SK-N-SH (cell line): ENCODE measurements at regions not wholly inside any gene's neighbourhood (a gene's known extent, or its start where the extent isn't known, plus 50 kb on each side); places are given as distances from the start of the nearest gene placed in this dataset.

Experiments
- CTCF ChIA-PET: fragments of 300-600, 350-600 bp; formaldehyde crosslinking; extraction: SDS; loops from one replicate; lab custom pipeline; 2021; lab: Yijun Ruan, JAX
- POLR2A ChIA-PET: fragments of 350-600 bp; sonication (Branson Sonifier 250); formaldehyde crosslinking; extraction: SDS; loops from one replicate; lab custom pipeline; 2020; ENCODE audit warnings: antibody characterized with exemption, inconsistent platforms; lab: Yijun Ruan, JAX
- DNase-seq: peaks from one replicate; pipeline ENCODE4 v3.0.0; 2012
- H2AFZ ChIP-seq: fragments of 200-600 bp; sonication (generic); 2 replicates; pipeline ENCODE4 v1.8.1; 2016; ENCODE audit warnings: antibody characterized with exemption, mild to moderate bottlenecking, low read depth
- H3F3A ChIP-seq: fragments of 200-600 bp; sonication (generic); replicated peaks from 2 replicates; pipeline ENCODE3; 2016; ENCODE audit warnings: antibody characterized with exemption, mild to moderate bottlenecking; ENCODE audit not compliant: insufficient read depth
- H3K27ac ChIP-seq, 2 experiments: fragments of 200-500 bp in 1 of 2; fragments of 200-600 bp in 1 of 2; sonication (Bioruptor generic) in 1 of 2; sonication (generic), shearing (Covaris generic) in 1 of 2; 2 replicates each; pipeline versions ENCODE4 v1.5.1 to v1.6.1; 2014 to 2016; ENCODE audit warnings: low read depth in 2 of 2, inconsistent platforms in 1 of 2, low read length in 1 of 2, mild to moderate bottlenecking in 1 of 2, mixed read lengths in 1 of 2
- H3K27me3 ChIP-seq: fragments of 200-600 bp; sonication (generic), shearing (Covaris generic); 2 replicates; pipeline ENCODE4 v1.6.1; 2016; ENCODE audit warnings: mixed run types; ENCODE audit not compliant: insufficient read depth
- H3K36me3 ChIP-seq, 2 experiments: fragments of 200-500 bp in 1 of 2; fragments of 200-600 bp in 1 of 2; sonication (Bioruptor generic) in 1 of 2; sonication (generic) in 1 of 2; replicated peaks in 1 of 2; 2 replicates each; pipeline versions ENCODE3 to v1.5.1; 2014 to 2016; ENCODE audit warnings: low read length in 1 of 2, mild to moderate bottlenecking in 1 of 2; ENCODE audit not compliant: insufficient read depth in 2 of 2, control insufficient read depth in 1 of 2
- H3K4me1 ChIP-seq, 2 experiments: fragments of 200-500 bp in 1 of 2; fragments of 200-600 bp in 1 of 2; sonication (Bioruptor generic) in 1 of 2; sonication (generic), shearing (Covaris generic) in 1 of 2; 2 replicates each; pipeline versions ENCODE4 v1.5.1 to v1.6.1; 2014 to 2016; ENCODE audit warnings: low read depth in 1 of 2, low read length in 1 of 2, mixed run types in 1 of 2; ENCODE audit not compliant: insufficient read depth in 2 of 2, control insufficient read depth in 1 of 2
- H3K4me2 ChIP-seq: fragments of 200-600 bp; sonication (generic), shearing (Covaris generic); 2 replicates; pipeline ENCODE4 v1.6.1; 2017; ENCODE audit warnings: mixed run types
- H3K4me3 ChIP-seq, 2 experiments: fragments of 200-500 bp in 1 of 2; fragments of 200-600 bp in 1 of 2; sonication (Bioruptor generic) in 1 of 2; sonication (generic), shearing (Covaris generic) in 1 of 2; 2 replicates each; pipeline versions ENCODE4 v1.5.1 to v1.8.1; 2014 to 2016; ENCODE audit warnings: low read depth in 2 of 2, inconsistent platforms in 1 of 2, low read length in 1 of 2, mild to moderate bottlenecking in 1 of 2, mixed read lengths in 1 of 2, moderate library complexity in 1 of 2
- H3K79me2 ChIP-seq: fragments of 200-600 bp; sonication (generic); 2 replicates; pipeline ENCODE4 v1.8.1; 2017; ENCODE audit warnings: mild to moderate bottlenecking; ENCODE audit not compliant: insufficient read depth
- H3K9ac ChIP-seq: fragments of 200-600 bp; sonication (generic); 2 replicates; pipeline ENCODE4 v1.6.1; 2017; ENCODE audit warnings: mixed run types
- H3K9me2 ChIP-seq: fragments of 200-600 bp; sonication (generic); 2 replicates; pipeline ENCODE4 v1.6.1; 2017; ENCODE audit warnings: mixed run types
- H3K9me3 ChIP-seq: fragments of 200-600 bp; sonication (generic); 2 replicates; pipeline ENCODE4 v1.6.1; 2017; ENCODE audit warnings: mixed run types, mild to moderate bottlenecking, moderate library complexity
- H4K20me1 ChIP-seq: fragments of 200-600 bp; sonication (generic); 2 replicates; pipeline ENCODE4 v1.6.1; 2017; ENCODE audit warnings: mild to moderate bottlenecking, mixed run types; ENCODE audit not compliant: insufficient read depth
- CTCF ChIP-seq: fragments of 200-600 bp; sonication (generic); IDR thresholded peaks from 2 replicates; pipeline ENCODE4 v1.6.1; 2017; ENCODE audit warnings: antibody characterized with exemption, mild to moderate bottlenecking, moderate library complexity
- ELF1 ChIP-seq: IDR thresholded peaks from 2 replicates; pipeline ENCODE4 v1.4.0; 2012
- FOSL2 ChIP-seq: IDR thresholded peaks from 2 replicates; pipeline ENCODE4 v1.4.0; 2012; ENCODE audit warnings: low read depth, mild to moderate bottlenecking, moderate library complexity, borderline replicate concordance
- JUND ChIP-seq: IDR thresholded peaks from 2 replicates; pipeline ENCODE4 v1.4.0; 2012
- MEF2A ChIP-seq: IDR thresholded peaks from 2 replicates; pipeline ENCODE4 v1.4.0; 2012; ENCODE audit warnings: low read depth, borderline replicate concordance
- MXI1 ChIP-seq: IDR thresholded peaks from 2 replicates; pipeline ENCODE4 v1.6.1; 2012; ENCODE audit warnings: mild to moderate bottlenecking, low read depth, low read length, improper control_type of control experiment
- PBX3 ChIP-seq: IDR thresholded peaks from 2 replicates; pipeline ENCODE4; 2012
- RAD21 ChIP-seq: IDR thresholded peaks from 2 replicates; pipeline ENCODE4 v1.6.1; 2012; ENCODE audit warnings: mild to moderate bottlenecking, low read length
- RFX5 ChIP-seq: IDR thresholded peaks from 2 replicates; pipeline ENCODE4 v1.6.1; 2012; ENCODE audit warnings: mild to moderate bottlenecking, improper control_type of control experiment, low read length
- TAF1 ChIP-seq: IDR thresholded peaks from 2 replicates; pipeline ENCODE4 v1.6.1; 2012; ENCODE audit warnings: low read depth, mild to moderate bottlenecking, low read length, moderate library complexity, borderline replicate concordance
- USF2 ChIP-seq: fragments of 150-350 bp; IDR thresholded peaks from 2 replicates; pipeline ENCODE4 v1.6.1; 2017; ENCODE audit warnings: antibody characterized with exemption, low read length, low read depth, borderline replicate concordance
- YY1 ChIP-seq: IDR thresholded peaks from 2 replicates; pipeline ENCODE4 v1.4.0; 2012; ENCODE audit warnings: low read depth, mild to moderate bottlenecking
- WGBS: methylation state at CpG from one replicate; pipeline ENCODE4 v1.1.6; 2017; ENCODE audit warnings: low lambda C conversion rate; 5-methylcytosine and 5-hydroxymethylcytosine counted together

DNA sequence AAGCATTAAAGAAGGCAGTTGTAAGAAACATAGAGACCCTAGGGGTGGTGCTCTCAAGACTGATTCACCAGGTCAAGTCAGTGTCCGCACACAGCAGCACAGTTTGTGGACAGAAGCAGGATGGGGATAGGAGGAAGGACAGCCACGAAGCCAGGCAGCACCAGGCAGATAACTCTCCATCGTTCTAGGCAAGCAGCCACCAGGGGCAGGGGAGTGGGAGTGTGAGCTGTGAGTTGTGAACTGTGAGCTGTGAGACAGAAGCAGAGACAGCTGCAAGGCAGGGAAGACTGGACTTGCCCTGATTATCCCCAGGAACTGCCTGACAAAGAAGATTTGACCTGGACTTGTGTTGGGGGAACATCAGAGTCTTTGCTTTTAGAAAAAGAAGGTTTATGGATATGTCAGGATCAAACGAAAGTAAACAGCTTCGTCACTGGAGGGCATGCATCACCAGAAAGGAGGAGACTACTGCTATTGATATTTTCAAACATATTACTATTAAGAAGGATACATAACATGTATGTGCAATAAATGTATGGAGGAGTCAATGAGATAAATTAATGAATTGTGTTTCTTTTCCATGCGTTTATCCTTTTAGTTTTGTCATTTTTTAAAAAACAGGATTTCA is 286.1 kb downstream of the IRS2 start:
- H3F3A ChIP-seq = peaks cover 4% of the 10 kb centered on the region

GRCh38 chr13:109497917-109498316 is 288.5 kb downstream of the IRS2 start:
- H2AFZ ChIP-seq = no peak overlapping the region
- no peaks in the 10 kb centered on the region for H3K27me3 ChIP-seq
- H3K9ac ChIP-seq = no peak overlapping the region
- no peaks in the 10 kb centered on the region for H3K36me3 ChIP-seq
- TF ChIP-seq MEF2A = no peak
- TF ChIP-seq MXI1 = no peak
- TF ChIP-seq YY1 = no peak
- no peak for TF ChIP-seq FOSL2
- no peak for TF ChIP-seq PBX3
- TF ChIP-seq TAF1 = no peak
- no peak for TF ChIP-seq JUND
- H3F3A ChIP-seq = peaks cover 10% of the 10 kb centered on the region
- no peaks in the 10 kb centered on the region for H4K20me1 ChIP-seq
- H3K4me3 ChIP-seq = no peak overlapping the region
- ChIA-PET CTCF (interaction anchor here (0.6 to 1.0 kb wide), 2 partner anchors 39 to 133 kb away, joined by 3 read pairs; no protein-coding TSS in a partner anchor), POLR2A (no interaction called here)
- no peak overlapping the region for H3K4me2 ChIP-seq
- 93% methylated on average over 10 of the region's 10 CpGs for WGBS
- peaks cover 5 to 35% of the 10 kb centered on the region in 2 experiments; a peak in 3 of 4 replicates for H3K4me1 ChIP-seq
- H3K9me2 ChIP-seq = no peaks in the 10 kb centered on the region
- H3K27ac ChIP-seq = peak overlapping the region in 1 of 2 experiments; percentile 30; a peak in 1 of 4 replicates
- no peaks in the 10 kb centered on the region for H3K79me2 ChIP-seq
- H3K9me3 ChIP-seq = no peaks in the 10 kb centered on the region
- DNase-seq = no peak

More for the DNA sequence above, 286.1 kb downstream of the IRS2 start:
- peak; percentile 72 for DNase-seq
- no peaks in the 10 kb centered on the region for H4K20me1 ChIP-seq
- TF ChIP-seq ELF1 = no peak
- no peak for TF ChIP-seq RFX5
- TF ChIP-seq YY1 = no peak
- TF ChIP-seq RAD21 = peak; percentile 31
- no peak for TF ChIP-seq JUND
- peaks cover 0 to 23% of the 10 kb centered on the region in 2 experiments; a peak in 2 of 4 replicates for H3K4me1 ChIP-seq
- H3K4me3 ChIP-seq = no peak overlapping the region
- no peak overlapping the region for H3K9ac ChIP-seq
- ChIA-PET CTCF (interaction anchor here (0.7 to 1.8 kb wide), 4 partner anchors 9 to 283 kb away, joined by 3 to 6 read pairs (median 3); no protein-coding TSS in a partner anchor), POLR2A (interaction anchor here (1.0 to 1.1 kb wide), 2 partner anchors 251 to 283 kb away, joined by 3 read pairs; no protein-coding TSS in a partner anchor)
- peak overlapping the region; percentile 56 for H3K4me2 ChIP-seq
- no peaks in the 10 kb centered on the region for H3K36me3 ChIP-seq
- no peaks in the 10 kb centered on the region for H3K79me2 ChIP-seq
- peak overlapping the region in 1 of 2 experiments; percentile 88; a peak in 2 of 4 replicates for H3K27ac ChIP-seq
- 34% methylated on average over 5 of the region's 6 CpGs for WGBS
- no peak overlapping the region; the same call in 1 of the 2 replicates for H2AFZ ChIP-seq
- H3K9me3 ChIP-seq = no peaks in the 10 kb centered on the region
- H3K9me2 ChIP-seq = no peaks in the 10 kb centered on the region
- no peaks in the 10 kb centered on the region for H3K27me3 ChIP-seq

DNA sequence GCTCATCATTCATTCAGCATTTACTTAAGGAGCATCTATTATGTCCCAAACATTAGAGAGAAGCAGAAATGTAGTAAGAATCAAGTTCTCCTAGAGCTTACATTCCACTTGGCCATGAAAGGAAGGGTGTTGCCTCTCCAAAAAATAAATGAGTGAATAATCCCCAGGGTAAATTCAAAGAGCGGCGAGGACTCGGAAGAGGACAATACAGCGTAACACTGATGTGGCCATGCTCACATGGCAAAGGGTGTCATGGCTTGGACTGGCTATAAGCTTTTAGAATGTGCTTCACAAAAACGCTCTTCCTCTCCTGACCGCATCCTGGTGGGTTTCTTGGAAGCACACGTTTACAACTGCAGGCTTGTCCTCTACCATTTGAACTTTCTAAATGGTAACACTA is 290.2 kb downstream of the IRS2 start:
- no peaks in the 10 kb centered on the region for H3K27me3 ChIP-seq
- no peak overlapping the region for H3K4me2 ChIP-seq
- H3F3A ChIP-seq = peaks cover 10% of the 10 kb centered on the region
- H3K9me3 ChIP-seq = no peaks in the 10 kb centered on the region
- H3K9me2 ChIP-seq = no peaks in the 10 kb centered on the region
- H3K4me1 ChIP-seq = peaks cover 5 to 35% of the 10 kb centered on the region in 2 experiments; a peak in 3 of 4 replicates
- H3K36me3 ChIP-seq = no peaks in the 10 kb centered on the region
- DNase-seq = no peak
- no peak overlapping the region for H2AFZ ChIP-seq
- CTCF ChIA-PET = interaction anchor here (0.7 kb wide), 1 partner anchor 289 kb away, joined by 3 read pairs; no protein-coding TSS in a partner anchor
- H3K9ac ChIP-seq = no peak overlapping the region
- no peaks in the 10 kb centered on the region for H3K79me2 ChIP-seq
- POLR2A ChIA-PET = no interaction called here
- H3K4me3 ChIP-seq = no peak overlapping the region
- H4K20me1 ChIP-seq = no peaks in the 10 kb centered on the region
- 89% methylated on average over 7 of the region's 7 CpGs for WGBS
- peak overlapping the region; percentile 91 to 94; a peak in 3 of 4 replicates for H3K27ac ChIP-seq
- TF ChIP-seq TAF1 (no peak), CTCF (no peak), USF2 (no peak)
